GM23338 (cell line): ENCODE measurements at regions not wholly inside any gene's neighbourhood (a gene's known extent, or its start where the extent isn't known, plus 50 kb on each side); places are given as distances from the start of the nearest gene placed in this dataset.

ENCODE experiments used
- ATAC-seq: fragments of 200-7000 bp; cut with Tn5 transposase; 3 replicates; pipeline ENCODE4 v1.9.1; 2020
- DNase-seq: peaks from one replicate; pipeline ENCODE4 v3.0.0-alpha.2; 2015; ENCODE audit warnings: low spot score
- H2AFZ ChIP-seq: fragments of 200-600 bp; sonication (generic); 2 replicates; pipeline ENCODE4 v1.8.0; 2016; ENCODE audit warnings: antibody characterized with exemption, mild to moderate bottlenecking, moderate library complexity
- H3F3A ChIP-seq: fragments of 200-600 bp; sonication (generic); replicated peaks from 2 replicates; pipeline ENCODE4 v1.8.0; 2017; ENCODE audit warnings: antibody characterized with exemption, mixed run types, low read depth
- H3K27ac ChIP-seq: fragments of 200-600 bp; sonication (generic); 2 replicates; pipeline ENCODE4 v1.6.1; 2016; ENCODE audit warnings: low read depth
- H3K27me3 ChIP-seq: fragments of 200-600 bp; sonication (generic); 2 replicates; pipeline ENCODE4 v1.8.0; 2016; ENCODE audit warnings: mild to moderate bottlenecking, mixed run types, moderate library complexity; ENCODE audit not compliant: insufficient read depth
- H3K36me3 ChIP-seq: fragments of 200-600 bp; sonication (generic); 2 replicates; pipeline ENCODE4 v1.8.0; 2016; ENCODE audit warnings: mild to moderate bottlenecking; ENCODE audit not compliant: insufficient read depth
- H3K4me1 ChIP-seq: fragments of 200-600 bp; sonication (generic); 2 replicates; pipeline ENCODE4 v1.8.0; 2016; ENCODE audit warnings: mild to moderate bottlenecking, moderate library complexity; ENCODE audit not compliant: insufficient read depth
- H3K4me2 ChIP-seq: fragments of 200-600 bp; sonication (generic); 2 replicates; pipeline ENCODE4 v1.7.1; 2017; ENCODE audit warnings: mixed run types
- H3K4me3 ChIP-seq: fragments of 200-600 bp; sonication (generic); 2 replicates; pipeline ENCODE4 v1.6.1; 2016; ENCODE audit warnings: mixed run types
- H3K79me2 ChIP-seq: fragments of 200-600 bp; sonication (generic); replicated peaks from 2 replicates; pipeline ENCODE4 v1.8.0; 2017; ENCODE audit warnings: mild to moderate bottlenecking; ENCODE audit not compliant: insufficient read depth
- H3K9me2 ChIP-seq: fragments of 200-600 bp; sonication (generic); 2 replicates; pipeline ENCODE4 v1.8.0; 2017; ENCODE audit not compliant: insufficient read depth
- H4K20me1 ChIP-seq: fragments of 200-600 bp; sonication (generic); replicated peaks from 2 replicates; pipeline ENCODE4 v1.8.0; 2017; ENCODE audit warnings: mild to moderate bottlenecking; ENCODE audit not compliant: insufficient read depth
- H3K27ac Mint-ChIP-seq: 2 replicates; pipeline ENCODE4 v1.8.0; 2020; ENCODE audit warnings: inconsistent platforms, mild to moderate bottlenecking, moderate library complexity, mixed read lengths
- H3K27me3 Mint-ChIP-seq: 3 replicates; pipeline ENCODE4 v1.8.0; 2022; ENCODE audit warnings: low read depth, mild to moderate bottlenecking, moderate library complexity, mixed read lengths, inconsistent platforms; ENCODE audit not compliant: insufficient read depth, poor library complexity
- H3K36me3 Mint-ChIP-seq: 3 replicates; pipeline ENCODE4 v1.8.0; 2021; ENCODE audit warnings: low read depth, mild to moderate bottlenecking, inconsistent platforms, moderate library complexity, mixed read lengths
- H3K4me1 Mint-ChIP-seq: 3 replicates; pipeline ENCODE4 v1.8.0; 2020; ENCODE audit warnings: mild to moderate bottlenecking, inconsistent platforms, mixed read lengths
- H3K4me3 Mint-ChIP-seq: 3 replicates; pipeline ENCODE4 v1.8.0; 2021; ENCODE audit warnings: moderate library complexity, mild to moderate bottlenecking, inconsistent platforms, mixed read lengths
- H3K9me3 Mint-ChIP-seq: 3 replicates; pipeline ENCODE4 v1.8.0; 2020; ENCODE audit warnings: moderate library complexity, mild to moderate bottlenecking, inconsistent platforms, mixed read lengths
- EZH2 ChIP-seq: fragments of 200-600 bp; sonication (generic); IDR thresholded peaks from one replicate; pipeline ENCODE4 v1.8.0; 2017; ENCODE audit warnings: antibody characterized with exemption, mild to moderate bottlenecking, low read depth; ENCODE audit not compliant: unreplicated experiment
- TF ChIP-seq, protein P1 (sequence below): IDR thresholded peaks from 2 replicates; pipeline ENCODE4 v1.6.1; 2016; ENCODE audit warnings: antibody characterized with exemption
- TF ChIP-seq, protein P2 (sequence below): fragments of 250-450 bp; sonication (Bioruptor Pico); IDR thresholded peaks from 2 replicates; pipeline ENCODE4 v1.5.0; 2020; ENCODE audit warnings: mild to moderate bottlenecking, moderate library complexity

DNA sequence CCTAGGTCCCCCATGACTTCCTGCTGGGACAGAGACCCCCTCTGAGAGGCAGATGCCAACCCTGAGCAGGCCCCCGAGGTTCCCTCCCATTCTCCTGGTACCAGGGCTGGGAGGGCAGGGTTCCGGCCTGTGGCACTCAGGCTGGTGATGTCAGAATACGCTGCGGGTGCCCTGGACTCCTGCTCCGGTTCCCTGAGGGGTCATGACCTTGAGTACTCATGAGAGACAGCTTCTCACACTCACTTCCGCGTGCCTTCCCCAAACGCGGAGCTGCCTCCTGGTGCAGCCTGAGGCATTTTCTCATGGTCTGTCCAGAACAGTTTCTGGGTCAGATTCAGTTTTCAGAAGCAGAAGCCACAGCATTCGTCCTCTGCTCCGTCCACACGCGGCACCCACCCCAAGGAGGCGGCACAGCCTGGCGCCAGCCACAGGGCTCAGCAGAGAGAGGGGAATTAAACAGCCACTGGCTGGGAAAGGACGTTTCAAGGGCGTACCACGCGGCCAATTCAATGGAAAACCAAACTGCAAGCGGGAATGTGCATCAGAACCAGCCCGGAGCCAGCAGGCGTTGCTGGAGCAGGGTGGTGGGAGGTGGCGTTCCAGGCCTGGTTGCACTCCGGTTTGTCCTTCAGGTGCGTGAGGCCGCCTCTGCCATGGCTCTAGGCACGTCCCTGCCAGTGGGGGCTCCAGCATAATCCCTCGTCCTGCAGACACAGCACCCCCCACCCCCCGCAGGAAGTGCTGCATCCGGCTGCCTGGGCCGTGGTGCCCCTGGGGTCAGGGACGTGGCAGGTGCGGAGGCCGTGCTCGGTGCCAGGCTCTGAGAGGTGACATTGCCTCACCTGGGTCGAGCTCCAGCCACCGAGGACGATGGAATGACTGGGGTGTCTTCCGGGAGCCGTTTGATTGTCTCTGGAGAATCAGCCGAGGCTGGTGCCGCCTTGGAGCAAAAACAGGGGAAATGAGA, 58.3 kb upstream of the BHLHE23 start:
- no peaks in the 10 kb centered on the region for H4K20me1 ChIP-seq
- no peak overlapping the region for H3K4me2 ChIP-seq
- H3K4me3 ChIP-seq = no peak overlapping the region
- no peaks in the 10 kb centered on the region for H3K79me2 ChIP-seq
- no peaks in the 10 kb centered on the region for H3K4me1 ChIP-seq
- Mint-ChIP-seq H3K27ac (no peak overlapping the region), H3K4me3 (no peak overlapping the region), H3K9me3 (peaks cover 12% of the 10 kb centered on the region), H3K36me3 (no peaks in the 10 kb centered on the region; the same call in 1 of the 3 replicates), H3K4me1 (peaks cover 8% of the 10 kb centered on the region), H3K27me3 (peaks cover 20% of the 10 kb centered on the region)
- H3K27me3 ChIP-seq = no peaks in the 10 kb centered on the region
- no peaks in the 10 kb centered on the region for H3K9me2 ChIP-seq
- no peak for ATAC-seq
- TF ChIP-seq, protein P1, sequence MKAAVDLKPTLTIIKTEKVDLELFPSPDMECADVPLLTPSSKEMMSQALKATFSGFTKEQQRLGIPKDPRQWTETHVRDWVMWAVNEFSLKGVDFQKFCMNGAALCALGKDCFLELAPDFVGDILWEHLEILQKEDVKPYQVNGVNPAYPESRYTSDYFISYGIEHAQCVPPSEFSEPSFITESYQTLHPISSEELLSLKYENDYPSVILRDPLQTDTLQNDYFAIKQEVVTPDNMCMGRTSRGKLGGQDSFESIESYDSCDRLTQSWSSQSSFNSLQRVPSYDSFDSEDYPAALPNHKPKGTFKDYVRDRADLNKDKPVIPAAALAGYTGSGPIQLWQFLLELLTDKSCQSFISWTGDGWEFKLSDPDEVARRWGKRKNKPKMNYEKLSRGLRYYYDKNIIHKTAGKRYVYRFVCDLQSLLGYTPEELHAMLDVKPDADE = no peak
- TF ChIP-seq, protein P2, sequence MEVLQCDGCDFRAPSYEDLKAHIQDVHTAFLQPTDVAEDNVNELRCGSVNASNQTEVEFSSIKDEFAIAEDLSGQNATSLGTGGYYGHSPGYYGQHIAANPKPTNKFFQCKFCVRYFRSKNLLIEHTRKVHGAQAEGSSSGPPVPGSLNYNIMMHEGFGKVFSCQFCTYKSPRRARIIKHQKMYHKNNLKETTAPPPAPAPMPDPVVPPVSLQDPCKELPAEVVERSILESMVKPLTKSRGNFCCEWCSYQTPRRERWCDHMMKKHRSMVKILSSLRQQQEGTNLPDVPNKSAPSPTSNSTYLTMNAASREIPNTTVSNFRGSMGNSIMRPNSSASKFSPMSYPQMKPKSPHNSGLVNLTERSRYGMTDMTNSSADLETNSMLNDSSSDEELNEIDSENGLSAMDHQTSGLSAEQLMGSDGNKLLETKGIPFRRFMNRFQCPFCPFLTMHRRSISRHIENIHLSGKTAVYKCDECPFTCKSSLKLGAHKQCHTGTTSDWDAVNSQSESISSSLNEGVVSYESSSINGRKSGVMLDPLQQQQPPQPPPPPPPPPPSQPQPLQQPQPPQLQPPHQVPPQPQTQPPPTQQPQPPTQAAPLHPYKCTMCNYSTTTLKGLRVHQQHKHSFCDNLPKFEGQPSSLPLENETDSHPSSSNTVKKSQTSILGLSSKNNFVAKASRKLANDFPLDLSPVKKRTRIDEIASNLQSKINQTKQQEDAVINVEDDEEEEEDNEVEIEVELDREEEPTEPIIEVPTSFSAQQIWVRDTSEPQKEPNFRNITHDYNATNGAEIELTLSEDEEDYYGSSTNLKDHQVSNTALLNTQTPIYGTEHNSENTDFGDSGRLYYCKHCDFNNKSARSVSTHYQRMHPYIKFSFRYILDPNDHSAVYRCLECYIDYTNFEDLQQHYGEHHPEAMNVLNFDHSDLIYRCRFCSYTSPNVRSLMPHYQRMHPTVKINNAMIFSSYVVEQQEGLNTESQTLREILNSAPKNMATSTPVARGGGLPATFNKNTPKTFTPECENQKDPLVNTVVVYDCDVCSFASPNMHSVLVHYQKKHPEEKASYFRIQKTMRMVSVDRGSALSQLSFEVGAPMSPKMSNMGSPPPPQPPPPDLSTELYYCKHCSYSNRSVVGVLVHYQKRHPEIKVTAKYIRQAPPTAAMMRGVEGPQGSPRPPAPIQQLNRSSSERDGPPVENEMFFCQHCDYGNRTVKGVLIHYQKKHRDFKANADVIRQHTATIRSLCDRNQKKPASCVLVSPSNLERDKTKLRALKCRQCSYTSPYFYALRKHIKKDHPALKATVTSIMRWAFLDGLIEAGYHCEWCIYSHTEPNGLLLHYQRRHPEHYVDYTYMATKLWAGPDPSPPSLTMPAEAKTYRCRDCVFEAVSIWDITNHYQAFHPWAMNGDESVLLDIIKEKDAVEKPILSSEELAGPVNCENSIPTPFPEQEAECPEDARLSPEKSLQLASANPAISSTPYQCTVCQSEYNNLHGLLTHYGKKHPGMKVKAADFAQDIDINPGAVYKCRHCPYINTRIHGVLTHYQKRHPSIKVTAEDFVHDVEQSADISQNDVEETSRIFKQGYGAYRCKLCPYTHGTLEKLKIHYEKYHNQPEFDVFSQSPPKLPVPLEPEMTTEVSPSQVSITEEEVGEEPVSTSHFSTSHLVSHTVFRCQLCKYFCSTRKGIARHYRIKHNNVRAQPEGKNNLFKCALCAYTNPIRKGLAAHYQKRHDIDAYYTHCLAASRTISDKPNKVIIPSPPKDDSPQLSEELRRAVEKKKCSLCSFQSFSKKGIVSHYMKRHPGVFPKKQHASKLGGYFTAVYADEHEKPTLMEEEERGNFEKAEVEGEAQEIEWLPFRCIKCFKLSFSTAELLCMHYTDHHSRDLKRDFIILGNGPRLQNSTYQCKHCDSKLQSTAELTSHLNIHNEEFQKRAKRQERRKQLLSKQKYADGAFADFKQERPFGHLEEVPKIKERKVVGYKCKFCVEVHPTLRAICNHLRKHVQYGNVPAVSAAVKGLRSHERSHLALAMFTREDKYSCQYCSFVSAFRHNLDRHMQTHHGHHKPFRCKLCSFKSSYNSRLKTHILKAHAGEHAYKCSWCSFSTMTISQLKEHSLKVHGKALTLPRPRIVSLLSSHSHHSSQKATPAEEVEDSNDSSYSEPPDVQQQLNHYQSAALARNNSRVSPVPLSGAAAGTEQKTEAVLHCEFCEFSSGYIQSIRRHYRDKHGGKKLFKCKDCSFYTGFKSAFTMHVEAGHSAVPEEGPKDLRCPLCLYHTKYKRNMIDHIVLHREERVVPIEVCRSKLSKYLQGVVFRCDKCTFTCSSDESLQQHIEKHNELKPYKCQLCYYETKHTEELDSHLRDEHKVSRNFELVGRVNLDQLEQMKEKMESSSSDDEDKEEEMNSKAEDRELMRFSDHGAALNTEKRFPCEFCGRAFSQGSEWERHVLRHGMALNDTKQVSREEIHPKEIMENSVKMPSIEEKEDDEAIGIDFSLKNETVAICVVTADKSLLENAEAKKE (CRISPR knock-in tag) = no peak
- TF ChIP-seq EZH2 = no peak
- DNase-seq = no peak
- H3F3A ChIP-seq = no peaks in the 10 kb centered on the region
- no peaks in the 10 kb centered on the region for H3K36me3 ChIP-seq
- no peak overlapping the region for H3K27ac ChIP-seq
- H2AFZ ChIP-seq = no peak overlapping the region
